ENCODE measurements at regions not wholly inside any gene's neighbourhood (a gene's known extent, or its start where the extent isn't known, plus 50 kb on each side); places are given as distances from the start of the nearest gene placed in this dataset.

DNA sequence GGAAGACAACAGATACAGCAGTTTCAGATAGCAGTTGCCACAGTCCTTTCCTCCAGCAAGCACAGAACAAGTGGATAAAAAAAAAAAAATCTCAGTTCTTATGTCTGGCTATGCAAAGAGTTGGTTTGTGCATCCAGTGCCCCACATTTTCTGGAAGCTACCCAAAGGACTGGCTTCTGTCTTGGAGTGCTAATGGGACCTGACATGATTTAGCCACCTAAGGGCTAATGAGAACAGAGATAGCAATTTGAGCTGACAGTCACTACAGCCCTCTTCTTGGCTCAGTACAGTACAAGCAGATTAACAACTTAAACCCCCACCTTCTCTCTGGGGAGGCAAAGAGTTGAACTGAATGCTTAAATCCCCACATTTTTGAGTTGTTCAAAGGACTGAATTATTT lies 976.8 kb downstream of the TBC1D32 start:
- no peaks in the 10 kb centered on the region for H3K27me3 ChIP-seq (ENCODE audit: control insufficient read depth, insufficient read depth, low read length)
- H3K27ac ChIP-seq (ENCODE audit: low read depth, low read length), result no peak overlapping the region
- POLR2A ChIA-PET, result no interaction called here
- H3K4me3 ChIP-seq (ENCODE audit: low read depth, low read length), result no peak overlapping the region
- TF ChIP-seq CTCF (IDR thresholded peaks at IDR 0.05; ENCODE audit: low read depth, low read length), result no peak
- no peak for DNase-seq (ENCODE audit: low read depth, low spot score)
- CTCF ChIA-PET, result no interaction called here
- H3K9me3 ChIP-seq (ENCODE audit: control insufficient read depth, insufficient read depth, low read length), result peaks cover 7% of the 10 kb centered on the region

GRCh38 chr6:120355822-120356221 lies 978.5 kb downstream of the TBC1D32 start:
- ChIA-PET POLR2A (no interaction called here), CTCF (no interaction called here)
- Histone ChIP-seq H3K4me3 (ENCODE audit: low read depth, low read length) (no peak overlapping the region), H3K27ac (ENCODE audit: low read depth, low read length) (no peak overlapping the region), H3K9me3 (ENCODE audit: control insufficient read depth, insufficient read depth, low read length) (peaks cover 7% of the 10 kb centered on the region), H3K27me3 (ENCODE audit: control insufficient read depth, insufficient read depth, low read length) (no peaks in the 10 kb centered on the region)
- no peak for DNase-seq (ENCODE audit: low read depth, low spot score)
- no peak for TF ChIP-seq CTCF (IDR thresholded peaks at IDR 0.05; ENCODE audit: low read depth, low read length)

GRCh38 chr6:120354452-120355098 lies 979.7 kb downstream of the TBC1D32 start:
- no peak for TF ChIP-seq CTCF (IDR thresholded peaks at IDR 0.05; ENCODE audit: low read depth, low read length)
- no peak for DNase-seq (ENCODE audit: low read depth, low spot score)
- H3K4me3 ChIP-seq (ENCODE audit: low read depth, low read length), result no peak overlapping the region
- ChIA-PET CTCF (no interaction called here), POLR2A (no interaction called here)
- H3K27ac ChIP-seq (ENCODE audit: low read depth, low read length), result no peak overlapping the region
- H3K9me3 ChIP-seq (ENCODE audit: control insufficient read depth, insufficient read depth, low read length), result peaks cover 7% of the 10 kb centered on the region
- H3K27me3 ChIP-seq (ENCODE audit: control insufficient read depth, insufficient read depth, low read length), result no peaks in the 10 kb centered on the region

- Histone ChIP-seq H3K27ac (ENCODE audit: low read depth, low read length) (no peak overlapping the region), H3K27me3 (ENCODE audit: control insufficient read depth, insufficient read depth, low read length) (no peaks in the 10 kb centered on the region), H3K4me3 (ENCODE audit: low read depth, low read length) (no peak overlapping the region), H3K9me3 (ENCODE audit: control insufficient read depth, insufficient read depth, low read length) (peaks cover 7% of the 10 kb centered on the region)
- CTCF ChIA-PET, result interaction anchor here (0.6 kb wide), 1 partner anchor 1051 kb away, joined by 3 read pairs; no protein-coding TSS in a partner anchor
- no peak for TF ChIP-seq CTCF (IDR thresholded peaks at IDR 0.05; ENCODE audit: low read depth, low read length)
- no peak for DNase-seq (ENCODE audit: low read depth, low spot score)
- POLR2A ChIA-PET, result no interaction called here
Measured at GRCh38 chr6:120352491-120352890, 981.8 kb downstream of the TBC1D32 start.

DNA sequence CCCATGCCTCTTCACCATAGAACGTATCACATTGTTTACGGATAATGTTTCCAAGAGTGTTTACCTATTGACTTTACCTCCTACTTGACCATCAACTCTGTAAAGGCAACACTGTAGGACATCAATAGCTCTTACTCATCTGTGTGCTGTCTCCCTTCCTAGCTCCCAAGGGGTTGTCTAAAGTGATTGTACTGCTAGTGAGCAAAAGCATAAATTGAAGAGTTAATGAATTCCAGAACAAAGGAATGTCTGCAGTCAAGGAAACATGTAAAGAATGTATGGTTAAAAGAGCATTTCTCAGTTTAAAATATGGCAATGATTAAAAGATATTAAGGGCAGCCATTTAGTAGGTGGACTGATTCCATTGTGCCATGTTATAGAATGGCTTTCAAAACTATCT lies 985.4 kb downstream of the TBC1D32 start:
- DNase-seq (ENCODE audit: low read depth, low spot score), result no peak
- ChIA-PET CTCF (no interaction called here), POLR2A (no interaction called here)
- no peak overlapping the region for H3K27ac ChIP-seq (ENCODE audit: low read depth, low read length)
- no peaks in the 10 kb centered on the region for H3K9me3 ChIP-seq (ENCODE audit: control insufficient read depth, insufficient read depth, low read length)
- no peaks in the 10 kb centered on the region for H3K27me3 ChIP-seq (ENCODE audit: control insufficient read depth, insufficient read depth, low read length)
- no peak overlapping the region for H3K4me3 ChIP-seq (ENCODE audit: low read depth, low read length)
- TF ChIP-seq CTCF (IDR thresholded peaks at IDR 0.05; ENCODE audit: low read depth, low read length), result no peak

Measured in AG04450 (cell line).